Bronchial epithelial cell (primary cell): ENCODE measurements at regions not wholly inside any gene's neighbourhood (a gene's known extent, or its start where the extent isn't known, plus 50 kb on each side); places are given as distances from the start of the nearest gene placed in this dataset.

Experiments
- DNase-seq: peaks from one replicate; pipeline ENCODE4 v3.0.0-alpha.2; 2010; ENCODE audit warnings: low read depth
- FAIRE-seq: peaks from 2 replicates; lab custom pipeline; 2011; peaks lifted over from hg19 to GRCh38; lab: Jason Lieb, UNC
- H3K27me3 ChIP-seq: 2 replicates; pipeline ENCODE4 v1.5.1; 2011; ENCODE audit warnings: low read length; ENCODE audit not compliant: control insufficient read depth, insufficient read depth
- H3K36me3 ChIP-seq: 2 replicates; pipeline ENCODE4 v1.5.1; 2011; ENCODE audit warnings: low read length; ENCODE audit not compliant: control insufficient read depth, insufficient read depth
- H3K4me3 ChIP-seq: 2 replicates; pipeline ENCODE4 v1.5.1; 2011; ENCODE audit warnings: mild to moderate bottlenecking, low read depth, low read length, control low read depth
- TF ChIP-seq, protein P1 (sequence below): IDR thresholded peaks from 2 replicates; pipeline ENCODE4 v1.5.1; 2011; ENCODE audit warnings: mild to moderate bottlenecking, moderate library complexity, low read length, control low read depth, inconsistent platforms; ENCODE audit not compliant: insufficient read depth, severe bottlenecking

DNA sequence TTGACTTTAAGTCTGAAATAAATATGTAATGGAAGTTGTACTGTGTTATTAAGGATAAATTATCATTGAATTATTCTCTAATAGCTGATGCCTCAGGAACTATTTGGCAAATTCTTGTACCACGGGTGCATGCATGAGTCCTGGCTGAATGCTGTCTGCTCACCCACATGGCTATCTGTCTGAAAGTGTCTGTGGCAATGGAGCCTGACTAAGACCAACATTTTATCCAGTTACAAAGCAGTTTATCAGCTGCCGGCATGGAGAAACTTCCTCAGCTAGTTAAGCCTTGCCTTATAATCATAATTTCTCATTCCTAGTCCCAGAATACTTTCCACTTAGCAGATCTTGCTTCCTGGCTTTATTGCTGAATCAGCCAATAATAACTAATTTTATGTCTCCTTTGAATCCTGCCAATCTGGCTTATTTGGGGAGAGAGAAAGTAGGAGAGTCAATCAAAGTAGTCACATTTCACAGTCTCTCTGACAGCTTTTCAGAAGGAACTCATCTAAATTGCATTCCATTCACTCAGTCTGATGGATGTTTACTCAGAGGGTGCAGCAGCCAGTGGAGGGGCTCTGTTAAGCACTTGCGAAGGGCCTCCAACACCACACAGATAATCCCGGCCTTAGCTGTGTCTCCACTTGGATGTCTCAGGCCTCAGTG is 280.6 kb upstream of the CLEC14A start:
- Histone ChIP-seq H3K27me3 (no peaks in the 10 kb centered on the region), H3K36me3 (no peaks in the 10 kb centered on the region), H3K4me3 (no peak overlapping the region)
- TF ChIP-seq, protein P1, sequence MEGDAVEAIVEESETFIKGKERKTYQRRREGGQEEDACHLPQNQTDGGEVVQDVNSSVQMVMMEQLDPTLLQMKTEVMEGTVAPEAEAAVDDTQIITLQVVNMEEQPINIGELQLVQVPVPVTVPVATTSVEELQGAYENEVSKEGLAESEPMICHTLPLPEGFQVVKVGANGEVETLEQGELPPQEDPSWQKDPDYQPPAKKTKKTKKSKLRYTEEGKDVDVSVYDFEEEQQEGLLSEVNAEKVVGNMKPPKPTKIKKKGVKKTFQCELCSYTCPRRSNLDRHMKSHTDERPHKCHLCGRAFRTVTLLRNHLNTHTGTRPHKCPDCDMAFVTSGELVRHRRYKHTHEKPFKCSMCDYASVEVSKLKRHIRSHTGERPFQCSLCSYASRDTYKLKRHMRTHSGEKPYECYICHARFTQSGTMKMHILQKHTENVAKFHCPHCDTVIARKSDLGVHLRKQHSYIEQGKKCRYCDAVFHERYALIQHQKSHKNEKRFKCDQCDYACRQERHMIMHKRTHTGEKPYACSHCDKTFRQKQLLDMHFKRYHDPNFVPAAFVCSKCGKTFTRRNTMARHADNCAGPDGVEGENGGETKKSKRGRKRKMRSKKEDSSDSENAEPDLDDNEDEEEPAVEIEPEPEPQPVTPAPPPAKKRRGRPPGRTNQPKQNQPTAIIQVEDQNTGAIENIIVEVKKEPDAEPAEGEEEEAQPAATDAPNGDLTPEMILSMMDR: no peak
- DNase-seq (no peak), FAIRE-seq (no peak)

DNA sequence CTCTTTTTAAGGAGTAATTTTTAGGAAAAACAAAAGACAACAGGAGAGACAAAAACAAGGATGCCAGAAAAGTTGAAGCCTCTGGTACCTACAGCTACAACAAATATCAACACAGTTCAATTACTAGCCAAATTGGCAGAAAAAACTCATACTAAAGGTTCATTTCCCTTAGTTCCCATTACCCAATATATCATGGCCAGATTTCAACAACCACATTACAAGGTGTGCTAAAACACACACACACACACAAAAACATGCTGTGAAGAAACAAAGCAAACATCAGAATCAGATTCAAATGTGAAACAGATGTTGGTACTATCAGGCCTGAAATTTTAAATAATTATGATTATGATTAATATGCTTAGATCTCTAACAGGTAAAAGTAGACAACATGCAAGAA is 272.7 kb upstream of the CLEC14A start:
- no peak for DNase-seq
- no peaks in the 10 kb centered on the region for H3K27me3 ChIP-seq
- TF ChIP-seq, protein P1: no peak
- H3K36me3 ChIP-seq: no peaks in the 10 kb centered on the region
- no peak for FAIRE-seq
- no peak overlapping the region for H3K4me3 ChIP-seq

DNA sequence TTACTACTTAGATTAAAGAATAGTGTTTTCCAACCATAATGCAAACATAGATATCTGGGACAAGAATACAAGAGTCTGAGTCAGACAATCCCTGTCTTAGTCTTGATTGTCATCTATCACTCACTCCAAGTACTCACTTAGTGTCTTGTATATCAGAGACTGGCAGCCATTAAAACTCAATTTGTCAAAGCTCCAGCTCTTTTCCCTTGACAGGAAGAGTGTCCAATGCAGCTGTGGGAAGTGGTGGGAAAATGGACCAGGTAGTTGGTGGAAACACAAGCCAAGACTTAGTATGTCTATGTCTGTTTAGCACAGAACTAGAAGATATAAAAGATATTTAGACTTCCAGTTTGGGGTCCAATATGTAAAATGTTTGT is 271.6 kb upstream of the CLEC14A start:
- no peak for FAIRE-seq
- TF ChIP-seq, protein P1: no peak
- no peak overlapping the region for H3K4me3 ChIP-seq

DNA sequence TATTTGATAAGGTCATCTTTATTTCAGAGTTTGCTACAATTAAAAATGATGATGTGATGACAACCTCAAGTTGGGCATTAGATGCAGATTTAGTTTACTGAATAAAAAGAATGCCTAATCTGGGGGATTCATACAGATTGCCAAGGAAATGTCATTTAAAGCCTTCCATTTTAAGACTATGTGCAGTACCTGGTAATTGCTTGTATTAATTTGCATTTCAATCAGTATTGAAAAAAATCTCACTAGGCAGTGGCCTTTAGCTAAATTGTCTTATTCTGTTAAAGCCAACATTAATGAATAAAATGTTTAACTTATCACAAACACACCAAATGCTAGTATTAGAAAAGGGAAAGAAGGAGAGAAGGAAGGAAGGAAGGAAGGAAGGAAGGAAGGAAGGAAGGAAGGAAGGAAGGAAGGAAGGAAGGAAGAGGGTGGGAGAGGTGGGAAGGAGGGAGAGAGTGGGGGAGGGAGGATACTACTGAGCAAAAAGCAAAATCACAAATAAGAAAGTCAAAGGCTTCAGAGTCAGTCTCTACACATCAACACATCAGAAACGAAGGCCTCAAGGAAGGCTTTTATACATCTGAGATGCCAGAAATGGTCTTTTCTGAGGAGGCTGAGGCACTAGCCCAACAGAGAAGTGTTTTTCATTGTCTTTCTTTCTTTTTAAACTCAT is 271.1 kb upstream of the CLEC14A start:
- FAIRE-seq: no peak
- Histone ChIP-seq H3K27me3 (no peaks in the 10 kb centered on the region), H3K4me3 (no peak overlapping the region), H3K36me3 (no peaks in the 10 kb centered on the region)
- TF ChIP-seq, protein P1: no peak
- no peak for DNase-seq

More for the DNA sequence above, 271.6 kb upstream of the CLEC14A start:
- H3K36me3 ChIP-seq: no peaks in the 10 kb centered on the region
- H3K27me3 ChIP-seq: no peaks in the 10 kb centered on the region
- no peak for DNase-seq

DNA sequence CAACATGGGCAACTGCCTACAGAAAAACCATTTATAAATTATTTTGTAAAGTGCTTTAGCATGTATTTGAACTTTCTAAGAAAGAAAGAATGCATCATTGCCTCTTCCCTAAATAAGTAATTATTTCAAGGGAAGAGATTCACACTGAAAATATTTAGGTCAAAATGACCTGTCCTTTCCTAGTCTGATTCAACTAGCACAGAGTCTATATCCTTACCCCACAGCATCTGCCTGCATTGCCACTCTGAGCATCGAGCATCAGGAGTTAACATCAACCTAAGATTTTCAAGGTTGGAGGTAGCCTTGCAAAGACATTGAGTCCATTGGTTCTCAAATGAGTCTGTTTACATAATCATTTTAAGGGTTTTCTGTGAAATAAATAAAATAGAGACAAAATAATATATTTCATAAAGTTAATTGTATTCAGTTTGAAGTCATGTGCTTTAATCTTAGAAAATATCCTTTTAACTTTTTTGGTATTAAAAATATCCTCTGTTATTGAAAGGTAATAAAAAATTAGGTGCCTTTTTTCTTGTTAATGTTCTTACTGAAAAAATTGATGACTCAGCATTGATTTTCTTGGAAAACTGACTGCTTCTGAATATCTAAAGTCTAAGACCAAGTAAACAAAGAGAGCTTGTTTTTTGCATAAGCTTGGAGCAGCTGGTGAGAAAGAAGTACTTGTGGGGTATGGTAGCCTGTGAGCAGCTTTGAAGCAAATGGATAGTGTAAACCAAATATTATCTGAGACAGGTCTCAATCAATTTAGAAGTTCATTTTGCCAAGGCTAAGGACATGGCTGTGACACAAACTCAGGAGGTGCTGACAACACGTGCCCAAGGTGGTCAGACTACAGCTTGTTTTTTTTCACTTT is 269.0 kb upstream of the CLEC14A start:
- TF ChIP-seq, protein P1: no peak
- H3K27me3 ChIP-seq: no peaks in the 10 kb centered on the region
- no peaks in the 10 kb centered on the region for H3K36me3 ChIP-seq
- DNase-seq: no peak
- no peak for FAIRE-seq
- H3K4me3 ChIP-seq: no peak overlapping the region
